Stimulated activated memory B cell treated with anti-CD40 and anti-IgM and Interleukin-4, amounts not matched to agents 10 μg/mL and 1 μg/mL and 100 μg/mL, for 72 hours (primary cell): ENCODE measurements at regions not wholly inside any gene's neighbourhood (a gene's known extent, or its start where the extent isn't known, plus 50 kb on each side); places are given as distances from the start of the nearest gene placed in this dataset.
A peak's percentile ranks its signal among the peaks of the same experiment; 100 is the strongest.

Experiments used
- ATAC-seq: fragments of 150-1000 bp; cut with Tn5 transposase; 2 replicates; pipeline ENCODE4 v1.10.0; 2021
- H3K27ac Mint-ChIP-seq: one replicate; pipeline ENCODE4 v1.8.0; 2022; ENCODE audit warnings: mild to moderate bottlenecking, mixed read lengths
- H3K27me3 Mint-ChIP-seq: one replicate; pipeline ENCODE4 v1.8.0; 2022; ENCODE audit warnings: mixed read lengths
- H3K36me3 Mint-ChIP-seq: one replicate; pipeline ENCODE4 v1.8.0; 2022; ENCODE audit warnings: mixed read lengths
- H3K4me1 Mint-ChIP-seq: one replicate; pipeline ENCODE4 v1.8.0; 2022; ENCODE audit warnings: mixed read lengths
- H3K4me3 Mint-ChIP-seq: one replicate; pipeline ENCODE4 v1.8.0; 2022; ENCODE audit warnings: mild to moderate bottlenecking, moderate library complexity, mixed read lengths
- H3K9me3 Mint-ChIP-seq: one replicate; pipeline ENCODE4 v1.8.0; 2022; ENCODE audit warnings: mixed read lengths

- H3K4me3 Mint-ChIP-seq = no peak overlapping the region
- ATAC-seq = no peak
- peaks cover 10% of the 10 kb centered on the region for H3K9me3 Mint-ChIP-seq
- no peaks in the 10 kb centered on the region for H3K36me3 Mint-ChIP-seq
- no peaks in the 10 kb centered on the region for H3K4me1 Mint-ChIP-seq
- no peaks in the 10 kb centered on the region for H3K27me3 Mint-ChIP-seq
- H3K27ac Mint-ChIP-seq = no peak overlapping the region
These were observed 249.8 kb upstream of the AADAT start for GRCh38 chr4:170339522-170339921.

- no peak overlapping the region for H3K27ac Mint-ChIP-seq
- peaks cover 10% of the 10 kb centered on the region for H3K9me3 Mint-ChIP-seq
- H3K4me1 Mint-ChIP-seq = no peaks in the 10 kb centered on the region
- H3K27me3 Mint-ChIP-seq = no peaks in the 10 kb centered on the region
- no peak overlapping the region for H3K4me3 Mint-ChIP-seq
- no peaks in the 10 kb centered on the region for H3K36me3 Mint-ChIP-seq
- ATAC-seq = peak; percentile 54
These were observed 246.6 kb upstream of the AADAT start for GRCh38 chr4:170336238-170336775.

- Mint-ChIP-seq H3K4me3 (no peak overlapping the region), H3K4me1 (no peaks in the 10 kb centered on the region), H3K27me3 (no peaks in the 10 kb centered on the region), H3K9me3 (peaks cover 13% of the 10 kb centered on the region), H3K36me3 (no peaks in the 10 kb centered on the region), H3K27ac (no peak overlapping the region)
- ATAC-seq = no peak
These were observed 235.8 kb upstream of the AADAT start for GRCh38 chr4:170325599-170325998.

GRCh38 chr4:170323623-170324022, 233.9 kb upstream of the AADAT start:
- no peaks in the 10 kb centered on the region for H3K27me3 Mint-ChIP-seq
- no peaks in the 10 kb centered on the region for H3K36me3 Mint-ChIP-seq
- no peaks in the 10 kb centered on the region for H3K4me1 Mint-ChIP-seq
- peaks cover 9% of the 10 kb centered on the region for H3K9me3 Mint-ChIP-seq
- H3K4me3 Mint-ChIP-seq = no peak overlapping the region
- no peak overlapping the region for H3K27ac Mint-ChIP-seq
- no peak for ATAC-seq

GRCh38 chr4:170307182-170307581, 217.4 kb upstream of the AADAT start:
- Mint-ChIP-seq H3K9me3 (no peaks in the 10 kb centered on the region), H3K36me3 (no peaks in the 10 kb centered on the region), H3K4me1 (no peaks in the 10 kb centered on the region), H3K27me3 (no peaks in the 10 kb centered on the region), H3K27ac (no peak overlapping the region), H3K4me3 (no peak overlapping the region)
- no peak for ATAC-seq

- Mint-ChIP-seq H3K27ac (no peak overlapping the region), H3K4me1 (no peaks in the 10 kb centered on the region), H3K4me3 (no peak overlapping the region), H3K36me3 (no peaks in the 10 kb centered on the region), H3K27me3 (no peaks in the 10 kb centered on the region), H3K9me3 (no peaks in the 10 kb centered on the region)
- ATAC-seq = no peak
These were observed 216.5 kb upstream of the AADAT start for GRCh38 chr4:170306208-170306607.

- Mint-ChIP-seq H3K4me1 (no peaks in the 10 kb centered on the region), H3K36me3 (no peaks in the 10 kb centered on the region), H3K27me3 (no peaks in the 10 kb centered on the region), H3K27ac (no peak overlapping the region), H3K9me3 (no peaks in the 10 kb centered on the region), H3K4me3 (no peak overlapping the region)
- no peak for ATAC-seq
These were observed 215.9 kb upstream of the AADAT start for GRCh38 chr4:170305627-170306026.

- Mint-ChIP-seq H3K27me3 (no peaks in the 10 kb centered on the region), H3K9me3 (no peaks in the 10 kb centered on the region), H3K27ac (no peak overlapping the region), H3K4me1 (no peaks in the 10 kb centered on the region), H3K4me3 (no peak overlapping the region), H3K36me3 (no peaks in the 10 kb centered on the region)
- no peak for ATAC-seq
These were observed 191.3 kb upstream of the AADAT start for GRCh38 chr4:170281027-170281426.

GRCh38 chr4:170278460-170278859, 188.7 kb upstream of the AADAT start:
- Mint-ChIP-seq H3K27me3 (no peaks in the 10 kb centered on the region), H3K9me3 (no peaks in the 10 kb centered on the region), H3K36me3 (no peaks in the 10 kb centered on the region), H3K4me1 (no peaks in the 10 kb centered on the region), H3K27ac (no peak overlapping the region), H3K4me3 (no peak overlapping the region)
- ATAC-seq = peak; percentile 45

- no peak overlapping the region for H3K27ac Mint-ChIP-seq
These were observed 184.9 kb upstream of the AADAT start for GRCh38 chr4:170274616-170275015.

GRCh38 chr4:170272959-170273358, 183.2 kb upstream of the AADAT start:
- no peaks in the 10 kb centered on the region for H3K36me3 Mint-ChIP-seq
- peaks cover 6% of the 10 kb centered on the region for H3K4me1 Mint-ChIP-seq
- H3K4me3 Mint-ChIP-seq = no peak overlapping the region
- H3K9me3 Mint-ChIP-seq = peaks cover 3% of the 10 kb centered on the region
- no peaks in the 10 kb centered on the region for H3K27me3 Mint-ChIP-seq
- ATAC-seq = no peak
- no peak overlapping the region for H3K27ac Mint-ChIP-seq

More at GRCh38 chr4:170274616-170275015, 184.9 kb upstream of the AADAT start:
- peaks cover 3% of the 10 kb centered on the region for H3K9me3 Mint-ChIP-seq
- ATAC-seq = no peak
- no peaks in the 10 kb centered on the region for H3K36me3 Mint-ChIP-seq
- no peaks in the 10 kb centered on the region for H3K27me3 Mint-ChIP-seq
- H3K4me1 Mint-ChIP-seq = peaks cover 6% of the 10 kb centered on the region
- no peak overlapping the region for H3K4me3 Mint-ChIP-seq

GRCh38 chr4:170271723-170272122, 182.0 kb upstream of the AADAT start:
- Mint-ChIP-seq H3K27me3 (no peaks in the 10 kb centered on the region), H3K9me3 (peaks cover 3% of the 10 kb centered on the region), H3K27ac (no peak overlapping the region), H3K4me3 (no peak overlapping the region), H3K36me3 (no peaks in the 10 kb centered on the region), H3K4me1 (peaks cover 6% of the 10 kb centered on the region)
- no peak for ATAC-seq

- no peaks in the 10 kb centered on the region for H3K27me3 Mint-ChIP-seq
- H3K4me1 Mint-ChIP-seq = peaks cover 6% of the 10 kb centered on the region
- peaks cover 3% of the 10 kb centered on the region for H3K9me3 Mint-ChIP-seq
- H3K27ac Mint-ChIP-seq = no peak overlapping the region
- ATAC-seq = no peak
- no peak overlapping the region for H3K4me3 Mint-ChIP-seq
- no peaks in the 10 kb centered on the region for H3K36me3 Mint-ChIP-seq
These were observed 180.9 kb upstream of the AADAT start for GRCh38 chr4:170270628-170271027.

- Mint-ChIP-seq H3K27ac (no peak overlapping the region), H3K36me3 (no peaks in the 10 kb centered on the region), H3K27me3 (no peaks in the 10 kb centered on the region)
These were observed 180.2 kb upstream of the AADAT start for GRCh38 chr4:170269950-170270349.

GRCh38 chr4:170259631-170260153, 169.9 kb upstream of the AADAT start:
- Mint-ChIP-seq H3K36me3 (no peaks in the 10 kb centered on the region), H3K9me3 (no peaks in the 10 kb centered on the region), H3K4me1 (no peaks in the 10 kb centered on the region), H3K4me3 (no peak overlapping the region), H3K27me3 (no peaks in the 10 kb centered on the region), H3K27ac (no peak overlapping the region)
- peak; percentile 72 for ATAC-seq

More at GRCh38 chr4:170269950-170270349, 180.2 kb upstream of the AADAT start:
- Mint-ChIP-seq H3K4me3 (no peak overlapping the region), H3K9me3 (peaks cover 3% of the 10 kb centered on the region), H3K4me1 (peaks cover 6% of the 10 kb centered on the region)
- ATAC-seq = no peak

- Mint-ChIP-seq H3K9me3 (no peaks in the 10 kb centered on the region), H3K27me3 (no peaks in the 10 kb centered on the region), H3K4me3 (no peak overlapping the region), H3K4me1 (no peaks in the 10 kb centered on the region), H3K27ac (no peak overlapping the region), H3K36me3 (no peaks in the 10 kb centered on the region)
- ATAC-seq = no peak
These were observed 167.1 kb upstream of the AADAT start for GRCh38 chr4:170256807-170257206.
